NCI-H510A treated with DMSO at 0.1 percent for 48 hours (cell line): ENCODE measurements at regions not wholly inside any gene's neighbourhood (a gene's known extent, or its start where the extent isn't known, plus 50 kb on each side); places are given as distances from the start of the nearest gene placed in this dataset.

Experiments used
- DNase-seq: peaks from one replicate; lab custom pipeline; 2025; lab: John Stamatoyannopoulos, UW

GRCh38 chr5:2658447-2658846, 93.0 kb downstream of the IRX2 start:
- no peak for DNase-seq

- DNase-seq: no peak
These were observed 94.3 kb downstream of the IRX2 start for GRCh38 chr5:2657151-2657550.

GRCh38 chr5:2656206-2656605, 95.3 kb downstream of the IRX2 start:
- no peak for DNase-seq

- no peak for DNase-seq
These were observed 97.5 kb downstream of the IRX2 start for GRCh38 chr5:2653991-2654390.

GRCh38 chr5:2651116-2651515, 100.4 kb downstream of the IRX2 start:
- DNase-seq: no peak

GRCh38 chr5:2642684-2643345, 108.7 kb downstream of the IRX2 start:
- no peak for DNase-seq

GRCh38 chr5:2640717-2641116, 110.8 kb downstream of the IRX2 start:
- no peak for DNase-seq

- DNase-seq: no peak
These were observed 112.1 kb downstream of the IRX2 start for GRCh38 chr5:2639425-2639824.

- DNase-seq: no peak
These were observed 116.9 kb downstream of the IRX2 start for GRCh38 chr5:2634399-2635176.

- DNase-seq: no peak
These were observed 117.5 kb downstream of the IRX2 start for GRCh38 chr5:2633992-2634391.

GRCh38 chr5:2631758-2632157, 119.7 kb downstream of the IRX2 start:
- DNase-seq: no peak

- DNase-seq: no peak
These were observed 122.4 kb downstream of the IRX2 start for GRCh38 chr5:2629045-2629444.

GRCh38 chr5:2627867-2628266, 123.6 kb downstream of the IRX2 start:
- DNase-seq: no peak

GRCh38 chr5:2626572-2626971, 124.9 kb downstream of the IRX2 start:
- DNase-seq: no peak

GRCh38 chr5:2622866-2623265, 128.6 kb downstream of the IRX2 start:
- DNase-seq: no peak

- no peak for DNase-seq
These were observed 129.8 kb downstream of the IRX2 start for GRCh38 chr5:2621631-2622030.

GRCh38 chr5:2619216-2619615, 132.3 kb downstream of the IRX2 start:
- DNase-seq: no peak

- no peak for DNase-seq
These were observed 134.0 kb downstream of the IRX2 start for GRCh38 chr5:2617461-2617860.

- DNase-seq: no peak
These were observed 135.6 kb downstream of the IRX2 start for GRCh38 chr5:2615917-2616316.

GRCh38 chr5:2614571-2614970, 136.9 kb downstream of the IRX2 start:
- DNase-seq: no peak

GRCh38 chr5:2611659-2612058, 139.8 kb downstream of the IRX2 start:
- DNase-seq: no peak

- DNase-seq: no peak
These were observed 140.5 kb downstream of the IRX2 start for GRCh38 chr5:2610986-2611385.

GRCh38 chr5:2608391-2608790, 143.1 kb downstream of the IRX2 start:
- DNase-seq: no peak

- no peak for DNase-seq
These were observed 143.9 kb downstream of the IRX2 start for GRCh38 chr5:2607598-2607997.
